Head of caudate nucleus (tissue), 42 donors: ENCODE measurements at regions not wholly inside any gene's neighbourhood (a gene's known extent, or its start where the extent isn't known, plus 50 kb on each side); places are given as distances from the start of the nearest gene placed in this dataset.
A peak's percentile ranks its signal among the peaks of the same experiment; 100 is the strongest.

ENCODE experiments used
- DNase-seq, 42 donors: peaks; one replicate each; pipeline versions ENCODE4 v3.0.0 to v3.0.0-alpha.2; 2020 to 2021; ENCODE audit warnings: mixed read lengths in 7 of 42
- intact Hi-C: fragments of 100-400 bp; cut with DNase I; formaldehyde crosslinking; loops from one replicate; pipeline ENCODE4 v1.15.0; 2022

- no peak for DNase-seq
- intact Hi-C loops = no loop called here
These were observed 176.1 kb downstream of the TRIM27 start for GRCh38 chr6:28747631-28748157.

- DNase-seq = no peak
- intact Hi-C loops = no loop called here
These were observed 175.6 kb downstream of the TRIM27 start for GRCh38 chr6:28748192-28748591.

GRCh38 chr6:28750926-28751458, 172.8 kb downstream of the TRIM27 start:
- intact Hi-C loops = no loop called here
- no peak for DNase-seq

- no peak for DNase-seq
- intact Hi-C loops = no loop called here
These were observed 172.3 kb downstream of the TRIM27 start for GRCh38 chr6:28751514-28751913.

- DNase-seq = no peak
- intact Hi-C loops = no loop called here
These were observed 171.8 kb downstream of the TRIM27 start for GRCh38 chr6:28751963-28752350.

- no peak for DNase-seq
- intact Hi-C loops = no loop called here
These were observed 166.2 kb downstream of the TRIM27 start for GRCh38 chr6:28757429-28758045.

- intact Hi-C loops = no loop called here
- DNase-seq = no peak
These were observed 165.6 kb downstream of the TRIM27 start for GRCh38 chr6:28758046-28758817.

- DNase-seq = no peak
These were observed 165.0 kb downstream of the TRIM27 start for GRCh38 chr6:28758818-28759235.

GRCh38 chr6:28764014-28764723, 159.6 kb downstream of the TRIM27 start:
- DNase-seq = no peak

More at GRCh38 chr6:28758818-28759235, 165.0 kb downstream of the TRIM27 start:
- intact Hi-C loops = no loop called here

GRCh38 chr6:28764761-28765282, 159.0 kb downstream of the TRIM27 start:
- intact Hi-C loops = no loop called here

More at GRCh38 chr6:28764014-28764723, 159.6 kb downstream of the TRIM27 start:
- intact Hi-C loops = no loop called here

GRCh38 chr6:28765978-28766351, 157.8 kb downstream of the TRIM27 start:
- DNase-seq = no peak
- intact Hi-C loops = no loop called here

More at GRCh38 chr6:28764761-28765282, 159.0 kb downstream of the TRIM27 start:
- no peak for DNase-seq

GRCh38 chr6:28766426-28766825, 157.4 kb downstream of the TRIM27 start:
- no peak for DNase-seq
- intact Hi-C loops = no loop called here

- no peak for DNase-seq
- intact Hi-C loops = no loop called here
These were observed 156.7 kb downstream of the TRIM27 start for GRCh38 chr6:28767133-28767532.

- DNase-seq = no peak
- intact Hi-C loops = no loop called here
These were observed 156.1 kb downstream of the TRIM27 start for GRCh38 chr6:28767691-28768090.

GRCh38 chr6:28768187-28768913, 155.4 kb downstream of the TRIM27 start:
- intact Hi-C loops = no loop called here
- DNase-seq = no peak

GRCh38 chr6:28769626-28770402, 154.0 kb downstream of the TRIM27 start:
- intact Hi-C loops = no loop called here
- peak in 2 of 42 donors; percentile 4 to 46 for DNase-seq

- intact Hi-C loops = no loop called here
- DNase-seq = no peak
These were observed 153.1 kb downstream of the TRIM27 start for GRCh38 chr6:28770732-28771131.
